ENCODE measurements at regions not wholly inside any gene's neighbourhood (a gene's known extent, or its start where the extent isn't known, plus 50 kb on each side); places are given as distances from the start of the nearest gene placed in this dataset.

DNA sequence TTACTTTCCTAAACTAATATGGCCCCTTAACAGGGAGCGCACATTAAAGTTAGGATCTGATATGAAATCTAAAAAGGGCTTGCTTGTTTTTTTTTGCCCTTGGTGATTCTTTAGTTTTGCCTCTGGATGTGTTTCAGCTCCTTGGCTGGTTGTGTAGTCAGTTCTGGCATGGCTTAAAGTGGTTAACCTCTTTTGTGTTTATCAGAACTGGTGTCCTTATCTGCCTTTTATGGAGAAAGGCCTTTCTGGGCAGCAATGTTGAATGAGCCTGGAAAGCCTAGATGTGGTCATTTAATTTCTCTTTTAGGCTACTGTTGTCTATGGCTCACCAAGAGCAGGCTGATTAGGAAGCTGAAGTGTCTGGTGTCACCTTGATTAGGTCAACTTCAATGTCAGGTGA is 254.5 kb upstream of the ROPN1 start:
- DNase-seq (ENCODE audit: low spot score) = no peak

DNA sequence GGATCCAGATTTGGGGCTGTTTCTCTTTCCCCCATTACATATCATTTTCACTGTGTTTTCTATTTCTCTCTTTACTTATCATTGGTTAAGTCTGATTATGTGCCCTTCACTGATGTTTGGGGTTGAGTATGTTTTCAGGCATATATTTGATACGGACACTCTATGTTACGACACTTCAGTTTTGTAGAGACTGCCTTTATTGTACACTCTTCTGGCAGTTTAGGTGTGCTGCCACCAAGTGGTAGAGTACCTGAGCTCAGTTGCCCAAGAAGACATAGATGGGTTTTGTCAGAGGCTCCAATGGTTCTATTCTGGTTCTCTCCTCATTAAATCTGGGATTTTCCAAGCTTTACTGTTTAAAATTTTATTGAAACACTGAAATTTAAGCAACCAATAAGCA is 255.0 kb upstream of the ROPN1 start:
- no peak for DNase-seq (ENCODE audit: low spot score)

DNA sequence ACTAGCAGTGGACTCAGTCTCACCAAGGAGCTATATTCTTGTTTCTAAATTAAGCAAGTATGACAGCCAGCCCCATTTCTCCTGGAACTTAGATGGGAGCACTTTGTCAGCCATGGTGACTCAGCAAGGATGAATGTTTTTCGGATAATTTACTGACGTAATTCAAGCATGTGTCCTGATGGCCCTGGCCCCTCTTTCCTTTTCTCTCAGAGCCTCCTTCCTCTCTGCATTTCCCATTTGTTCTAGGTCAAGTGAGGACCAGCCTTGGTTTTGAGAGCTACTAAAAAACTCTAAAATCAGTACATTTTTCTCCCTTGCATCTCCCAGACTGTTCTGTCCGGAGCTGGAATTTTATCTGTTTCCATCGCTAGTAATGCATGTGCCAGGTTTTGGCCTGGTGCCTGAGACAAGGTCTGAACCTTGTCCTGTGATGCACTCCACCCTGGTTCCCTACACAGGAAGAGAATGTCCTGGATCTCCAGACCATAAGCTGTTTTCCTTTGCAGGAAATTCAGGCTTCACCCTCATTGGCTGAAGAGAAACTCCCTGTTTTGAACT is 256.6 kb upstream of the ROPN1 start:
- DNase-seq (ENCODE audit: low spot score) = no peak

GRCh38 chr3:124249038-124249437 is 257.1 kb upstream of the ROPN1 start:
- DNase-seq (ENCODE audit: low spot score) = no peak

DNA sequence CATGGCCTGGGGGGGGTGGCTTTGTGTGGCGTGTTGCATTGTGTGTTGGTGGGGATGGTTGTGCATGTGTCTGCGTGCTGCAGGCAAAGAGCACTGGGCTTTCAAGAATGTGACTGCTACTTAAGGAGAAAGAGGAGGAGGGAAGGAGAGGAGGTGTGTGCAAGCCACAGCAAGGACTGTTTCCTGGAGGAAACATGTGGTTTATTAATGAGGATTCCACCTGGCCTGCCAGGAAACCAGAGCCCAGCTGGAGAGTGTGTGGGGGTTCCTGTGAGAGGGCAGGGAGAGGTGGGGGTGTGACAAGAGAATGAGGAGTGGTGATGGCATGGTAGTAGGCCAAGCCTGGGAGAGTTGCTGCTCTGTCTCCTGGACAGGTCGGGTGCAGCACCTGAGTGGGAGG is 258.1 kb upstream of the ROPN1 start:
- DNase-seq (ENCODE audit: low spot score) = no peak

DNA sequence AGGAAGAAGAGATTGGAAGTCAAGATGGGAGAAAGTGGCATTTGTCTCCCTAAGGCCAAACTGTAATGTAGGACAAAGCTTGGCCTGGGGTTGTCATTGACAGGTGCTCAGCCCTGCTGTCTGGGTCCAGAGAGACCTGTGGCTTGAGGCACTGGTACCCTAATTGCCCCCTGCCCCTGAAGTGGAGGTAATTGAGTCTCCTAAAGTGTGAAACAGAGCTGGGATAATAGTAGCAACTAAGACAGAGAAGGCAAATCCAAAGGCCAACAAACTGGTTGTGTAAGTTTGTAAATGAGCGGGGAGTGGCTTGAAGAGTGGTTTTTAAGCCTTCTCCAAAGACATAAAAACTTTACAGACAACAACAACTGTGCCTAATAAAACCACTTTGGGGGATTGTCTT is 264.2 kb upstream of the ROPN1 start:
- no peak for DNase-seq (ENCODE audit: low spot score)

- no peak for DNase-seq (ENCODE audit: low spot score)
Observed at GRCh38 chr3:124256599-124256998, 264.7 kb upstream of the ROPN1 start.

- DNase-seq (ENCODE audit: low spot score) = no peak
Observed at GRCh38 chr3:124257336-124257864, 265.5 kb upstream of the ROPN1 start.

GRCh38 chr3:124258057-124258500 is 266.2 kb upstream of the ROPN1 start:
- no peak for DNase-seq (ENCODE audit: low spot score)

GRCh38 chr3:124260206-124260915 is 268.4 kb upstream of the ROPN1 start:
- DNase-seq (ENCODE audit: low spot score) = peak; percentile 20

DNA sequence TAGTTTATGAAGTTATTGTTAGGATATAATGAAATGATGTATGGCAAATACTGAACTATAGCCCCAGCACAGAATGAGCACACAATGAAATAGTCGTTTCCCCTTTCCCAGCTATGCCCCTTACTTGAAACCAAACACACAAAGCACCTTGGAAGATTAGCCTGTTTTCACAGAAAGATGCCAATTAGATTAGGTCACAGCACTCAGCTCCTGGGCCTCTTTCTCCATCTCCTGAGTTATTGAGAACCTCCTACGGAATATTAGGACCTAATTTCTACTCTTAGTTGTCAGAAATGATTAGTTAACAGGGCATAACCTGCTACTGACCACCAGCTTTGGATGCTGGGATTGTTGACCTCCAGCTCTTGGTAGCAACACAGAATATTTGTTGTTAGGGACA is 269.4 kb upstream of the ROPN1 start:
- DNase-seq (ENCODE audit: low spot score) = no peak

- no peak for DNase-seq (ENCODE audit: low spot score)
Observed at GRCh38 chr3:124263168-124263567, 271.2 kb upstream of the ROPN1 start.

DNA sequence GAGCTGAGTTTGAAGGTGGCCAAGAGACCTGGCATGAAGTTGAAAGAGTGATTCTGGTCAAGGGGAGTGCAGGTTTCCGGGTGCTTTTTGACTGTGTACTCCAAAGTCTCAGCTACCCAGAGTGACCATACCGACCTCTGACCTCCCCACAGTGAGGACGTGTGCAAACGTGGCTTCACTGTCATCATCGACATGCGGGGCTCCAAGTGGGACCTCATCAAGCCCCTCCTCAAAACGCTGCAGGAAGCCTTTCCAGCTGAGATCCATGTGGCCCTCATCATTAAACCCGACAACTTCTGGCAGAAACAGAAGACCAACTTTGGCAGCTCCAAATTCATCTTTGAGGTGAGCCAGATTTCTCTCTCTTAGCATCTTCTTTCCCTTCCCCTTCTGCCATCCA is 272.4 kb upstream of the ROPN1 start:
- no peak for DNase-seq (ENCODE audit: low spot score)

DNA sequence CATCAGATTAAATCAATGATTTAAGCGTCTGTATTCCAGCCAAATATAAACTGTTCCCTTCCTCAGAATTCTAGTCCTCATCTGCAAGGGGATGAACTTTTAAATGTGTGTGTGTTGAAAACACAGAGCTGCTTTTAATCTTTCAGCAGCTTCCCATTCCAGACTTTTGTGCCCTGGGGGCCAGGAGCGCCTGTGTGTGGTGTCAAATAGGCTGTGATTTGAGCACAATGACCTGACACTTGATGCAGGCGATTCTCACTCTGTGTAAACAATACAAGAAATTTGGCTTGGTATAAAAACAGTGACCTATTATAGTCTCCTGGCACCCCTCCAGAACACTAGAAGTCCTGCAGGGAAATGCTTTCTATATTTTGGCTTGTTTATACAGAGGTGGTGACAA is 274.6 kb upstream of the ROPN1 start:
- no peak for DNase-seq (ENCODE audit: low spot score)

GRCh38 chr3:124267406-124267805 is 275.5 kb upstream of the ROPN1 start:
- DNase-seq (ENCODE audit: low spot score) = no peak

DNA sequence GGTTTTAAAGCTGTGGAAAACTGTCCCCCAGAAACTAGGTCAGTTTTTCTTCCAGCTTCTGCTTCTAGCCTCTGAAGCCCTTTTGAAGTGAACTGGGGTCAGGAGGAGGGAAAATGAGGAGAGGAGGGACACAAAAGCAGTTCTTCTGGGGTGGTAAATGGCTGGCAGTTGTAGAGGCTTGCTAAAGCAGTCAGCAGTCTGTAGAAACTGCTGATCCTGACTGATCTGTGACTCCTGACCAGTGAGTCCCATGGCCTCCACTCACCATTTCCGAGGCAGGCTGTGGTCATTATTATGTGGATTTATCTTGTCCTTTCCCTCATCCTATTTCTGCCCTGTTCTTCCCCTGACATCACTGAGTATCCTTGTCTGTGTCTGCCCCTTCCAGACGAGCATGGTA is 276.4 kb upstream of the ROPN1 start:
- DNase-seq (ENCODE audit: low spot score) = no peak

- no peak for DNase-seq (ENCODE audit: low spot score)
Observed at GRCh38 chr3:124269619-124270018, 277.7 kb upstream of the ROPN1 start.

GRCh38 chr3:124272605-124273151 is 280.8 kb upstream of the ROPN1 start:
- DNase-seq (ENCODE audit: low spot score) = no peak

- no peak for DNase-seq (ENCODE audit: low spot score)
Observed at GRCh38 chr3:124273651-124274050, 281.7 kb upstream of the ROPN1 start.

GRCh38 chr3:124274051-124274450 is 282.1 kb upstream of the ROPN1 start:
- DNase-seq (ENCODE audit: low spot score) = no peak

DNA sequence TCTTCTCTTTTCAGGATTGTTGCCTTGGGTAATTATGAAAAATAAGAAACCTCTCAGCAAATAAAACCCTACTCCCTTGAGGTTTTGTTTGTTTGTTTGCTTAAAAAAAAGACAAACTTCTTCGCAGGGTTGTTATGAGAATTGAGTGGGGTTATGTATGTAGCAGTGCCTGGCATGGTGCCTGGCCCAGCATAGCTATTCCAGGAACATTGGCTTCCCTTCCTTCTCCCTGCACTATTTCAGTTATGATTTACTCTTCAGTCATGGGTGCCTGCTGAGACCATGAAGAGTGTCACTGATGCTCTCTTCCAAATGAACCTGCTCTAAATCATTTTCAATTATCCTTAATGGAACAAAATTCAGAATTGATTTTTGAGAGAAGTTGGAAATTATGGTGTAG is 283.5 kb upstream of the ROPN1 start:
- no peak for DNase-seq (ENCODE audit: low spot score)

DNA sequence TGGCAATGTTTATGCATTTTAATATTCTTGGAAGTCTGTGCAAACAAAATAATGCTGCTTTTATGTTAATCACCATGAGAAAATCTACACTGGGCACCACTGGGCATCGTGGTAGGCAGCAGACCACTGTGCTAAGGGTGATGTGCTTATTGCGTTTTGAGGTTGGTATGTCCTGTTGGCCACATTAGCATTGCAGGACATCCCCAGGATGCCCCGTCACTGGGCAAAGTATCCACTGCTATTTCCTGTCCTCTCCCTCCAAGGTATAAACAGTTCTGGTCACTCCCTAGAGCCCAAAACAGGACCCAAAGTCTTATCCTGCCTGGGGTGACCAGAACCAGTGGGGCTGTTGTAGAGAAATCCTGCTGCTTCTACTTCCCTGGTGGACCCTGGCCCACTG is 284.2 kb upstream of the ROPN1 start:
- DNase-seq (ENCODE audit: low spot score) = no peak

DNA sequence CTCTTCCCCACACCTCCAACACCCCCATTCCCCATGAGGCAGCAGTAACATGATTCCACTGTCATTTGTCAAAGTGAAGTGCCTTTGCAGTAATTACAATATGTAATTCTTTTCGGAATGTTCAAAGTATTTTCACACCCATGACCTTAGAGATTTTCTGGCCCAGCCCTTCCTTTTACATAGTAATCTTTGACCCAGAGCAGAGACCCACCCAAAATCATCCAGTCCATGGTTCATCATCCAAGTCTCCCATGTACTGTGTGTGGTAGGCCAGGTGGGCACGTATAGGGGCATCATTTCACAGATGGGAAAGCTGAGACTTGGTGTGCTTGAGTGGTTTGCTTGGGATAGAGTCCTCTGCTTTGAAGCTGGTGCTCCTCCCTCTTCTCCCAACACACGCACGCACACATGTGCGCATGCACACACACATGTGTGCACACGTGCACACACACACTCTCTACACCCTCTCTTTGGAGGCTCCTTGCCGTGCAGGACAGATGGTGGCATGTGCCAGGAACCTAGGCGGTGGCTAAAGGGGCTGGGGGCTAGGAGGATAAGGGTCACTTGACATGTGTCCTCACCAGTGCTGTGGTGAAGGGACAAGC is 284.7 kb upstream of the ROPN1 start:
- no peak for DNase-seq (ENCODE audit: low spot score)

Measured in globus pallidus (tissue), 1 donor.